ENCODE measurements at regions not wholly inside any gene's neighbourhood (a gene's known extent, or its start where the extent isn't known, plus 50 kb on each side); places are given as distances from the start of the nearest gene placed in this dataset.

DNA sequence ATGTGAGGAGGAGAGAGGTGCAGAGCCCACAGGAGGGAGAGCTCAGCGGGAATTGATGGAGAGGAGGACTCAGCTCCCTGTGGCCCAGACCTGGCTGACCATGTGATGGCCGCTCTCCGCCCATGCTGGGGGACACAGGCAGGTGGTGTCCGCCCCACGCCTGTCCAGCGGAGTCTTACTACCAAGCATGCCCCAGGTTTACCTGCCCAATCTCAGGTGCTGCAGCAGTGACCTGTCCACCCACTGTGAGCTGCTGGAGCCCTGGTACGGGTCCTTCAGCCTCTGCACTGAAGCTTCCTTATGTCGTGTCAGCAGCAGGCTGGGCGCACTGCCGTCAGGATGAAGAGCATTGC, 170.8 kb downstream of the RTP5 start:
- TF ChIP-seq EP300 (IDR thresholded peaks at IDR 0.05; ENCODE audit: borderline replicate concordance) (no peak), EGR1 (IDR thresholded peaks at IDR 0.05) (no peak), RAD21 (IDR thresholded peaks at IDR 0.05; ENCODE audit: low read depth) (no peak), TAF1 (IDR thresholded peaks at IDR 0.05; ENCODE audit: low read depth) (no peak)
- TF ChIP-seq, protein P1, sequence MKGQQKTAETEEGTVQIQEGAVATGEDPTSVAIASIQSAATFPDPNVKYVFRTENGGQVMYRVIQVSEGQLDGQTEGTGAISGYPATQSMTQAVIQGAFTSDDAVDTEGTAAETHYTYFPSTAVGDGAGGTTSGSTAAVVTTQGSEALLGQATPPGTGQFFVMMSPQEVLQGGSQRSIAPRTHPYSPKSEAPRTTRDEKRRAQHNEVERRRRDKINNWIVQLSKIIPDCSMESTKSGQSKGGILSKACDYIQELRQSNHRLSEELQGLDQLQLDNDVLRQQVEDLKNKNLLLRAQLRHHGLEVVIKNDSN (IDR thresholded peaks at IDR 0.05) = no peak
- TF ChIP-seq, protein P2, sequence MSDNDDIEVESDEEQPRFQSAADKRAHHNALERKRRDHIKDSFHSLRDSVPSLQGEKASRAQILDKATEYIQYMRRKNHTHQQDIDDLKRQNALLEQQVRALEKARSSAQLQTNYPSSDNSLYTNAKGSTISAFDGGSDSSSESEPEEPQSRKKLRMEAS (IDR thresholded peaks at IDR 0.05) = no peak
- TF ChIP-seq, protein P3, sequence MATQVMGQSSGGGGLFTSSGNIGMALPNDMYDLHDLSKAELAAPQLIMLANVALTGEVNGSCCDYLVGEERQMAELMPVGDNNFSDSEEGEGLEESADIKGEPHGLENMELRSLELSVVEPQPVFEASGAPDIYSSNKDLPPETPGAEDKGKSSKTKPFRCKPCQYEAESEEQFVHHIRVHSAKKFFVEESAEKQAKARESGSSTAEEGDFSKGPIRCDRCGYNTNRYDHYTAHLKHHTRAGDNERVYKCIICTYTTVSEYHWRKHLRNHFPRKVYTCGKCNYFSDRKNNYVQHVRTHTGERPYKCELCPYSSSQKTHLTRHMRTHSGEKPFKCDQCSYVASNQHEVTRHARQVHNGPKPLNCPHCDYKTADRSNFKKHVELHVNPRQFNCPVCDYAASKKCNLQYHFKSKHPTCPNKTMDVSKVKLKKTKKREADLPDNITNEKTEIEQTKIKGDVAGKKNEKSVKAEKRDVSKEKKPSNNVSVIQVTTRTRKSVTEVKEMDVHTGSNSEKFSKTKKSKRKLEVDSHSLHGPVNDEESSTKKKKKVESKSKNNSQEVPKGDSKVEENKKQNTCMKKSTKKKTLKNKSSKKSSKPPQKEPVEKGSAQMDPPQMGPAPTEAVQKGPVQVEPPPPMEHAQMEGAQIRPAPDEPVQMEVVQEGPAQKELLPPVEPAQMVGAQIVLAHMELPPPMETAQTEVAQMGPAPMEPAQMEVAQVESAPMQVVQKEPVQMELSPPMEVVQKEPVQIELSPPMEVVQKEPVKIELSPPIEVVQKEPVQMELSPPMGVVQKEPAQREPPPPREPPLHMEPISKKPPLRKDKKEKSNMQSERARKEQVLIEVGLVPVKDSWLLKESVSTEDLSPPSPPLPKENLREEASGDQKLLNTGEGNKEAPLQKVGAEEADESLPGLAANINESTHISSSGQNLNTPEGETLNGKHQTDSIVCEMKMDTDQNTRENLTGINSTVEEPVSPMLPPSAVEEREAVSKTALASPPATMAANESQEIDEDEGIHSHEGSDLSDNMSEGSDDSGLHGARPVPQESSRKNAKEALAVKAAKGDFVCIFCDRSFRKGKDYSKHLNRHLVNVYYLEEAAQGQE (IDR thresholded peaks at IDR 0.05; ENCODE audit: low read depth) = no peak

DNA sequence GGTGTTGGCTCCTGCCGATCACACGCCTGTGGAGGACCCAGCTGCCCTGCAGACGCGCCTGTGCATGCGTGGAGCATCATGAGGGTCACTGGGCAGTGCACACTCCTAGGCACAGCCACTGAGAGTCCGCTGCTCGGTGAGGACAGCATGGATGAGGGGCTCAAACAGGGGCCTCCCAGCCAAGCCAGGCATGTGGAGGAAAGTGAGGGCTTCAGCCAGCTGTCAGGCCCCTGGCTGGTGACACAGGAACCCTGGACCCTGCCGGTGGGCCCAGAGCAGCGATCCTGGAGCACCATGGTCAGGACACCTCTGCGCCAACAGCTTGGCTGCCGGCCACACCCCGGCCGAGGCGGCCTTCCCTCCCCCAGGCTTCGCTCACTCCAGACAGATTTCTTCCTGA, 171.2 kb downstream of the RTP5 start:
- TF ChIP-seq CEBPB (IDR thresholded peaks at IDR 0.05) = no peak
- TF ChIP-seq, protein P2 (IDR thresholded peaks at IDR 0.05) = no peak
- TF ChIP-seq FOXM1 (IDR thresholded peaks at IDR 0.05; ENCODE audit: borderline replicate concordance, low read depth) = no peak
- TF ChIP-seq CREB1 (IDR thresholded peaks at IDR 0.05; ENCODE audit: low read depth) = no peak
- no peak for TF ChIP-seq ZBTB7A (IDR thresholded peaks at IDR 0.05; ENCODE audit: low read depth)
- TF ChIP-seq, protein P1 (IDR thresholded peaks at IDR 0.05) = no peak
- no peak for TF ChIP-seq EP300 (IDR thresholded peaks at IDR 0.05; ENCODE audit: borderline replicate concordance)
- TF ChIP-seq, protein P3 (IDR thresholded peaks at IDR 0.05; ENCODE audit: low read depth) = no peak
- no peak for TF ChIP-seq NFIC (IDR thresholded peaks at IDR 0.05)
- no peak for TF ChIP-seq TAF1 (IDR thresholded peaks at IDR 0.05; ENCODE audit: low read depth)
- no peak for TF ChIP-seq TCF12 (IDR thresholded peaks at IDR 0.05; ENCODE audit: low read depth)
- TF ChIP-seq EGR1 (IDR thresholded peaks at IDR 0.05) = no peak
- TF ChIP-seq RAD21 (IDR thresholded peaks at IDR 0.05; ENCODE audit: low read depth) = no peak
- no peak for TF ChIP-seq YY1 (IDR thresholded peaks at IDR 0.05; ENCODE audit: low read depth)
- TF ChIP-seq TEAD4 (IDR thresholded peaks at IDR 0.05) = no peak

DNA sequence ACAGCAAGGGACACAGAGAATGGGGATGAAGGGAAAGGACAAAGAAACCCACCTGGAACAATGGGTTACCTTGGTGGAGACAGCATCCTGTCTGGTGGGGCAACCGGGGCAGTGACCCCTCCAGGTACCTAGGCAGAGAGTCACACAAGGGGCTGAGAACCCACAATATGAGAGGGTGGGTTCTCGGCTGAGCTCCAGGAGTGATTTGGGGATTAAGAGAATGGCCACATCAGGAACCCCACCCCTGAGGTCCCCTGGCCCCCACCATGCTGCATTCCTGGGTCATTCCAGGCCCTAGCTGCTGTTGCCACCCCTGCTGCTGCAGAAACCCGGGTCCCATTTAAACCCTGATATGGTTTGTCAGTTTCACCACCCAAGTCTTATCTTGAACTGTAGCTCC, 172.3 kb downstream of the RTP5 start:
- TF ChIP-seq TAF1 (IDR thresholded peaks at IDR 0.05; ENCODE audit: low read depth) = no peak
- no peak for TF ChIP-seq CREB1 (IDR thresholded peaks at IDR 0.05; ENCODE audit: low read depth)
- TF ChIP-seq NFIC (IDR thresholded peaks at IDR 0.05) = no peak
- no peak for TF ChIP-seq RAD21 (IDR thresholded peaks at IDR 0.05; ENCODE audit: low read depth)
- TF ChIP-seq EGR1 (IDR thresholded peaks at IDR 0.05) = no peak
- no peak for TF ChIP-seq ZBTB7A (IDR thresholded peaks at IDR 0.05; ENCODE audit: low read depth)
- no peak for TF ChIP-seq TCF12 (IDR thresholded peaks at IDR 0.05; ENCODE audit: low read depth)
- TF ChIP-seq, protein P3 (IDR thresholded peaks at IDR 0.05; ENCODE audit: low read depth) = no peak
- TF ChIP-seq, protein P2 (IDR thresholded peaks at IDR 0.05) = no peak
- no peak for TF ChIP-seq YY1 (IDR thresholded peaks at IDR 0.05; ENCODE audit: low read depth)
- TF ChIP-seq CEBPB (IDR thresholded peaks at IDR 0.05) = no peak
- TF ChIP-seq EP300 (IDR thresholded peaks at IDR 0.05; ENCODE audit: borderline replicate concordance) = no peak
- TF ChIP-seq TEAD4 (IDR thresholded peaks at IDR 0.05) = no peak
- no peak for TF ChIP-seq FOXM1 (IDR thresholded peaks at IDR 0.05; ENCODE audit: borderline replicate concordance, low read depth)
- TF ChIP-seq, protein P1 (IDR thresholded peaks at IDR 0.05) = no peak

Measured in Ishikawa (cell line).